Osteoblast (primary cell): ENCODE measurements at regions not wholly inside any gene's neighbourhood (a gene's known extent, or its start where the extent isn't known, plus 50 kb on each side); places are given as distances from the start of the nearest gene placed in this dataset.

ENCODE experiments used
- DNase-seq: peaks from one replicate; pipeline ENCODE4 v3.0.0; 2011; ENCODE audit warnings: low spot score, mixed read lengths; ENCODE audit not compliant: insufficient read length; ENCODE audit errors: missing footprints
- H2AFZ ChIP-seq: 2 replicates; pipeline ENCODE4 v1.6.0; 2011; ENCODE audit warnings: mild to moderate bottlenecking, low read length
- H3K27ac ChIP-seq: 2 replicates; pipeline ENCODE4 v1.5.1; 2011; ENCODE audit warnings: mild to moderate bottlenecking, low read depth, low read length, moderate library complexity
- H3K27me3 ChIP-seq: 2 replicates; pipeline ENCODE4 v1.6.0; 2012; ENCODE audit warnings: mild to moderate bottlenecking, control low read depth, inconsistent platforms, low read length, moderate library complexity; ENCODE audit not compliant: insufficient read depth
- H3K36me3 ChIP-seq: 2 replicates; pipeline ENCODE4 v1.5.1; 2011; ENCODE audit warnings: mild to moderate bottlenecking, low read length, control low read depth, moderate library complexity; ENCODE audit not compliant: insufficient read depth
- H3K4me1 ChIP-seq: 2 replicates; pipeline ENCODE4 v1.5.1; 2011; ENCODE audit warnings: mild to moderate bottlenecking, low read length, control low read depth, moderate library complexity; ENCODE audit not compliant: insufficient read depth
- H3K4me2 ChIP-seq: 2 replicates; pipeline ENCODE4 v1.6.0; 2011; ENCODE audit warnings: mild to moderate bottlenecking, low read length; ENCODE audit not compliant: insufficient read depth
- H3K4me3 ChIP-seq: fragments of 200-600 bp; sonication (generic); 3 replicates; pipeline ENCODE4 v1.5.1; 2012; ENCODE audit warnings: mild to moderate bottlenecking, low read length, inconsistent platforms; ENCODE audit not compliant: insufficient read depth
- H3K79me2 ChIP-seq: 2 replicates; pipeline ENCODE4 v1.6.0; 2012; ENCODE audit warnings: mild to moderate bottlenecking, low read length, control low read depth, inconsistent platforms; ENCODE audit not compliant: insufficient read depth
- H3K9me3 ChIP-seq: 2 replicates; pipeline ENCODE4 v1.5.1; 2011; ENCODE audit warnings: low read depth, low read length, control low read depth
- H4K20me1 ChIP-seq: 2 replicates; pipeline ENCODE4 v1.6.0; 2012; ENCODE audit warnings: mild to moderate bottlenecking, low read length, control low read depth; ENCODE audit not compliant: insufficient read depth
- TF ChIP-seq, protein P1 (sequence below): IDR thresholded peaks from 2 replicates; pipeline ENCODE4 v1.5.1; 2011; ENCODE audit warnings: mild to moderate bottlenecking, low read depth, low read length, moderate library complexity; ENCODE audit errors: extremely low read depth

DNA sequence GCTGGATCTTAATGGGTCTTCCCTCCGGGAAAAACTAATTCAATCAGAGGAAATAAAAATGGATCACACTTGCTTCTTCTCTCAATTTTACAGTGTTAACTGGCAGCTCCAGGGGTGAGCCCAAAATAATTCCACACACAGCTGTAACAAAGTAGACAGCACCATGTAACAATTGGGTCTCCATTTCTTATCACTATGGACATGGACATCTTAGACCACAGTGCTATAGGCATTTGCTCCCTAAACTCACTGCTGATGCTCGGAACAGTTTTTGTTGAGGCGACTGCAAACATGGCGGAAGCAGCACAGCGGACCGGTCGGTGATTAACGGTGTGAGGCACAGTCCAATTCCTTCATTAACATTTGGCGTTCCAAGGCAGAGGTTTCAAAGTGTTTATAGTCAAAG is 144.7 kb upstream of the NCK2 start:
- no peaks in the 10 kb centered on the region for H4K20me1 ChIP-seq
- H3K4me1 ChIP-seq: peaks cover 6% of the 10 kb centered on the region
- H3K9me3 ChIP-seq: no peaks in the 10 kb centered on the region
- no peak overlapping the region for H2AFZ ChIP-seq
- H3K27ac ChIP-seq: no peak overlapping the region
- peaks cover 8% of the 10 kb centered on the region for H3K27me3 ChIP-seq
- no peak overlapping the region for H3K4me3 ChIP-seq
- H3K79me2 ChIP-seq: no peaks in the 10 kb centered on the region
- no peak overlapping the region for H3K4me2 ChIP-seq
- DNase-seq: no peak
- H3K36me3 ChIP-seq: no peaks in the 10 kb centered on the region
- TF ChIP-seq, protein P1, sequence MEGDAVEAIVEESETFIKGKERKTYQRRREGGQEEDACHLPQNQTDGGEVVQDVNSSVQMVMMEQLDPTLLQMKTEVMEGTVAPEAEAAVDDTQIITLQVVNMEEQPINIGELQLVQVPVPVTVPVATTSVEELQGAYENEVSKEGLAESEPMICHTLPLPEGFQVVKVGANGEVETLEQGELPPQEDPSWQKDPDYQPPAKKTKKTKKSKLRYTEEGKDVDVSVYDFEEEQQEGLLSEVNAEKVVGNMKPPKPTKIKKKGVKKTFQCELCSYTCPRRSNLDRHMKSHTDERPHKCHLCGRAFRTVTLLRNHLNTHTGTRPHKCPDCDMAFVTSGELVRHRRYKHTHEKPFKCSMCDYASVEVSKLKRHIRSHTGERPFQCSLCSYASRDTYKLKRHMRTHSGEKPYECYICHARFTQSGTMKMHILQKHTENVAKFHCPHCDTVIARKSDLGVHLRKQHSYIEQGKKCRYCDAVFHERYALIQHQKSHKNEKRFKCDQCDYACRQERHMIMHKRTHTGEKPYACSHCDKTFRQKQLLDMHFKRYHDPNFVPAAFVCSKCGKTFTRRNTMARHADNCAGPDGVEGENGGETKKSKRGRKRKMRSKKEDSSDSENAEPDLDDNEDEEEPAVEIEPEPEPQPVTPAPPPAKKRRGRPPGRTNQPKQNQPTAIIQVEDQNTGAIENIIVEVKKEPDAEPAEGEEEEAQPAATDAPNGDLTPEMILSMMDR: no peak

DNA sequence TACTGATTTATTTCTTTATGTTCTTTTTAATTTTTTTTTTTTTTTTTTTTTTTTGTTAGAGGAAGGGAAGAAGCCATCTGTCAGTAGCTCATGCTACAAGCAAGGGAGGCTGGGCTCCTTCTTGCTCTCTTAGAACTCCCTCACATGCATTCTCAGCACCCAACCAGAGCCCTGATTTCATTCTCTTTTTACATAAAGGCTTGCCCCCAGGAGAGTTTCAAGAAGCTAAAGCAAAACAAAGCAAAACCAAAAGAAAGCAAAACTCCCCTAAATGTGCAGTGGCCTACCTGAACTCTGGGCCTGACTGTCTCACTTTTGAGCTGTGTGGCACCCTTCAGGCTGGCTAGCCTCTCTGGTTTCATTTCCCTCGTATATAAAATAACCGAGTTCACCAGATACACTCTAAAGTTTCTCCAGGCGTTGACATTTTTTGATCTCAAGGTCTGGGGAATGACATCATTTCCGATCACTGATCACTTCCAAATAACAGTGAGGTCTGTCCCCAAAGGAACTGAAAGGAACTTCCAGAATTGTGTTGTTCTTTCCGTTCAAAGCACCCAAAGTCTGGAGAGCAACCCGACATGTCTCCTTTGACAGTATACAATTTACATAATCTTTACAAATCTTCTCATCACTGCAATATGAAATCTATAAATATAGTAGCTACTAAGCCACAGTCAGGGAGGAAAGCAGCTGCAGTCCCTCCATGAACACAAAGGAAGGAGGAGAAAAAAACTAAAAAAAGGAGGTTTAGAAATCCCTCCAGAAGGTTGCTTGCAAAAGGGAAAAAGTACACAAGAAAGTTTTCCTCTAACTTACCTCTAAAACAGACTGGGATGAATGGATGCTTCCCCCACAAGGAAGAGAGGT is 145.6 kb upstream of the NCK2 start:
- no peak overlapping the region for H2AFZ ChIP-seq
- peaks cover 8% of the 10 kb centered on the region for H3K27me3 ChIP-seq
- no peak overlapping the region for H3K4me3 ChIP-seq
- no peaks in the 10 kb centered on the region for H3K9me3 ChIP-seq
- TF ChIP-seq, protein P1: no peak
- peaks cover 6% of the 10 kb centered on the region for H3K4me1 ChIP-seq
- H3K4me2 ChIP-seq: no peak overlapping the region
- no peaks in the 10 kb centered on the region for H4K20me1 ChIP-seq
- DNase-seq: no peak
- no peaks in the 10 kb centered on the region for H3K79me2 ChIP-seq
- H3K36me3 ChIP-seq: no peaks in the 10 kb centered on the region
- no peak overlapping the region for H3K27ac ChIP-seq

DNA sequence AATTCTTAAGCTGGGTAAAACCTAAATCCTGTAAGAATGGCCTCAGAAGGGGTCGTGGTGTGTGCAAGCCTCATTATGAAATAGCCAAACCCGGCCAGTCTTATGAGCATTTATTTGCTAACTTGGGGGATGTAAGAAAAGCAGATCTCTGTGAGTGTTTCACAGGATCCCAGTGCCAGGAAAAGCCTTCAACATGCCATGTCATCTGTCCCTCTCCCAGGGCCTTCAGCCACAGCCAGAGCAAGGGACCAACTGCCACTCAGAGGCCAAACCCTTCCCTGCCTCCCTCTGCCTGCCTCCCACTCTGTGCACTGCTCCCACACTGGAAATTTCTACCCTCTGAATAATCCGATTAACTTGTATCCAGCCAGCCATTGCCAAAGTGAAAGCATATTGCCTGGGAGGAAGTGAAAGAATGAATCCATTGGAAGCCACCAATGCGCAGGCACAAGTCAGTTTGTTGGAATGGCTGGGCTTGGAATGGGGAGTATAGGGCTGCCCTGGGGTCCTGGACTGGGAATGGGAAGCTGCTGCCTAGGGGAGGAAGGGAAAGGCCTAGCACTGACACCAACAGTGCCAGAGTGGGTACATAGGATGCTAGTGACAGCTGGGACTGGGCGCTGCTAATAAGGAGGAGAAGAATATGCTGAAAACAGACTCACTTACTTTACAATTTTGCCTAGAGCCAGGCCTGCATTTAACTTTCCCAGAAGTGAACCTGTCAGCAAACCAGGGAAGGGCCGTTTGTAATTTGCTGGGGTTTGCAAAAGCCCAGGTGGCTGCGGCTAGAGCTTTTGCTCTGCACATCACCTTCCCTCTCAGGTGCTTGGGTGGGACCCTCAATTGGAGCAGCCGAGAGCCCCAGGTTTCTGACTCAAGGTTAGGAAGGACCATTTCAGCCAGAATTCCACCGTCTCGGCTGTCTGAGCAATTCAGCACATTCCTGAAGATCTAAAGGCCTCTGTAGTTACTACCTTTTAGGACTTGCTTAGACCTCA is 146.6 kb upstream of the NCK2 start:
- Histone ChIP-seq H2AFZ (peak overlapping the region; percentile 79), H3K4me2 (no peak overlapping the region), H3K4me1 (peaks cover 6% of the 10 kb centered on the region), H3K27me3 (peaks cover under 1% of the 10 kb centered on the region), H3K4me3 (no peak overlapping the region), H3K27ac (no peak overlapping the region), H3K36me3 (no peaks in the 10 kb centered on the region), H4K20me1 (no peaks in the 10 kb centered on the region), H3K9me3 (no peaks in the 10 kb centered on the region), H3K79me2 (no peaks in the 10 kb centered on the region)
- TF ChIP-seq, protein P1: no peak
- no peak for DNase-seq
